Adrenal gland (tissue), 9 donors: ENCODE measurements at regions not wholly inside any gene's neighbourhood (a gene's known extent, or its start where the extent isn't known, plus 50 kb on each side); places are given as distances from the start of the nearest gene placed in this dataset.

ENCODE experiments used
- DNase-seq, 7 donors: peaks; one replicate each; pipeline ENCODE4 v3.0.0-alpha.2; 2019 to 2020
- H3K27ac ChIP-seq, 5 donors: fragments of 200-600 bp; sonication (generic) in 4 of 5; 1 replicate in 3 of 5; 2 replicates in 2 of 5; pipeline versions ENCODE4 v1.5.1 to v1.8.0; 2016 to 2020; ENCODE audit warnings: mild to moderate bottlenecking in 1 of 5
- H3K27me3 ChIP-seq: fragments of 200-600 bp; 2 replicates; pipeline ENCODE4 v1.8.0; 2021
- H3K36me3 ChIP-seq, 2 donors: fragments of 200-600 bp; replicated peaks in 1 of 2; 1 replicate in 1 of 2; 2 replicates in 1 of 2; pipeline versions ENCODE4 v1.5.1 to v1.8.0; 2018 to 2022
- H3K4me1 ChIP-seq, 2 donors: fragments of 200-600 bp; replicated peaks in 1 of 2; 1 replicate in 1 of 2; 2 replicates in 1 of 2; pipeline versions ENCODE4 v1.5.1 to v1.8.0; 2018 to 2021
- H3K4me3 ChIP-seq, 4 donors: fragments of 200-600 bp; sonication (generic) in 3 of 4; one replicate each; pipeline ENCODE4 v1.5.1; 2016 to 2018
- H3K9me3 ChIP-seq, 3 donors: fragments of 200-600 bp; sonication (generic) in 1 of 3; replicated peaks in 1 of 3; 1 replicate in 2 of 3; 2 replicates in 1 of 3; pipeline versions ENCODE4 v1.5.1 to v1.8.0; 2016 to 2021
- CTCF ChIP-seq, 6 experiments: fragments of 450-650 bp in 4 of 6; fragments of 200-600 bp in 2 of 6; sonication (generic) in 1 of 6; IDR thresholded peaks; 1 replicate in 5 of 6; 2 replicates in 1 of 6; pipeline versions ENCODE4 v1.5.1 to v1.8.0; 2016 to 2021; ENCODE audit warnings: antibody characterized with exemption in 6 of 6, mild to moderate bottlenecking in 2 of 6, moderate library complexity in 1 of 6
- POLR2A ChIP-seq, 2 donors: fragments of 450-650 bp; IDR thresholded peaks; one replicate each; pipeline ENCODE4 v1.6.1; 2017; ENCODE audit warnings: antibody characterized with exemption in 2 of 2, mild to moderate bottlenecking in 2 of 2, moderate library complexity in 1 of 2
- WGBS, 4 donors: extraction: QIAGEN DNeasy Blood & Tissue Kit in 2 of 4; methylation state at CpG; one replicate each; pipeline versions ENCODE4 v1.1.5 to v1.1.7; 2013 to 2017; 5-methylcytosine and 5-hydroxymethylcytosine counted together
- intact Hi-C, 2 donors: fragments of 100-400 bp; cut with DNase I; formaldehyde crosslinking; loops; one replicate each; pipeline versions ENCODE4 v1.14.1 to v1.15.0; 2022 to 2023
- donor health status: healthy with polysubstance abuse.
- donor health status: Bipolar disorder and iron deficiency.
- donor health status: DM: yes; HTN: yes; CAD: no.
- donor health status: DM: no; HTN: no; CAD: no.
- donor health status: DM: no; HTN: no; CAD: no.

GRCh38 chr6:56715741-56716140 lies 73.1 kb upstream of the DST start:
- H3K4me3 ChIP-seq, result no peak overlapping the region
- 90 to 94% (median 91%) methylated on average over 3 of the region's 3 CpGs for WGBS, 4 donors
- intact Hi-C loops, result no loop called here
- H3K27ac ChIP-seq, result peak overlapping the region in 4 of 5 donors; percentile 30 to 57 (median 35)
- no peak for DNase-seq
- H3K36me3 ChIP-seq, result no peaks in the 10 kb centered on the region
- no peaks in the 10 kb centered on the region for H3K9me3 ChIP-seq
- no peak for TF ChIP-seq CTCF (IDR thresholded peaks at IDR 0.05)
- no peak for TF ChIP-seq POLR2A (IDR thresholded peaks at IDR 0.05)
- H3K4me1 ChIP-seq, result peaks cover 22 to 40% of the 10 kb centered on the region in 2 donors
- no peaks in the 10 kb centered on the region for H3K27me3 ChIP-seq

GRCh38 chr6:56714982-56715456 lies 72.3 kb upstream of the DST start:
- peaks cover 22 to 40% of the 10 kb centered on the region in 2 donors for H3K4me1 ChIP-seq
- intact Hi-C loops, result no loop called here
- 27 to 39% (median 36%) methylated on average over 2 of the region's 2 CpGs for WGBS, 4 donors

GRCh38 chr6:56714273-56714672 lies 71.6 kb upstream of the DST start:
- H3K4me1 ChIP-seq, result peaks cover 22 to 40% of the 10 kb centered on the region in 2 donors
- peak overlapping the region in 3 of 5 donors; percentile 16 to 43 (median 35) for H3K27ac ChIP-seq
- intact Hi-C loops, result no loop called here
- TF ChIP-seq POLR2A (IDR thresholded peaks at IDR 0.05), result no peak
- peak in 1 of 6 experiments; percentile 7 for TF ChIP-seq CTCF (IDR thresholded peaks at IDR 0.05)
- H3K27me3 ChIP-seq, result no peaks in the 10 kb centered on the region
- DNase-seq, result no peak
- 83 to 91% (median 88%) methylated on average over 1 of the region's 1 CpG for WGBS, 4 donors
- no peaks in the 10 kb centered on the region for H3K36me3 ChIP-seq
- no peak overlapping the region for H3K4me3 ChIP-seq
- no peaks in the 10 kb centered on the region for H3K9me3 ChIP-seq

More at GRCh38 chr6:56714982-56715456, 72.3 kb upstream of the DST start:
- Histone ChIP-seq H3K9me3 (no peaks in the 10 kb centered on the region), H3K27ac (peak overlapping the region in 4 of 5 donors; percentile 30 to 57 (median 35)), H3K27me3 (no peaks in the 10 kb centered on the region), H3K4me3 (no peak overlapping the region), H3K36me3 (no peaks in the 10 kb centered on the region)
- DNase-seq, result peak in 4 of 7 donors; percentile 26 to 40 (median 34)
- TF ChIP-seq POLR2A (IDR thresholded peaks at IDR 0.05) (peak in 1 of 2 donors; percentile 4), CTCF (IDR thresholded peaks at IDR 0.05) (no peak)

GRCh38 chr6:56713254-56713672 lies 70.6 kb upstream of the DST start:
- Histone ChIP-seq H3K36me3 (no peaks in the 10 kb centered on the region), H3K27me3 (no peaks in the 10 kb centered on the region), H3K4me3 (no peak overlapping the region), H3K4me1 (peaks cover 22 to 48% of the 10 kb centered on the region in 2 donors), H3K9me3 (no peaks in the 10 kb centered on the region), H3K27ac (peak overlapping the region; percentile 23 to 86 (median 61))
- no peak for TF ChIP-seq CTCF (IDR thresholded peaks at IDR 0.05)
- peak in 1 of 2 donors; percentile 32 for TF ChIP-seq POLR2A (IDR thresholded peaks at IDR 0.05)
- intact Hi-C loops, result no loop called here
- DNase-seq, result peak; percentile 62 to 76 (median 74)
- WGBS, 4 donors, result 27 to 52% (median 36%) methylated on average over 3 of the region's 3 CpGs
